ENCODE measurements at regions not wholly inside any gene's neighbourhood (a gene's known extent, or its start where the extent isn't known, plus 50 kb on each side); places are given as distances from the start of the nearest gene placed in this dataset.

DNA sequence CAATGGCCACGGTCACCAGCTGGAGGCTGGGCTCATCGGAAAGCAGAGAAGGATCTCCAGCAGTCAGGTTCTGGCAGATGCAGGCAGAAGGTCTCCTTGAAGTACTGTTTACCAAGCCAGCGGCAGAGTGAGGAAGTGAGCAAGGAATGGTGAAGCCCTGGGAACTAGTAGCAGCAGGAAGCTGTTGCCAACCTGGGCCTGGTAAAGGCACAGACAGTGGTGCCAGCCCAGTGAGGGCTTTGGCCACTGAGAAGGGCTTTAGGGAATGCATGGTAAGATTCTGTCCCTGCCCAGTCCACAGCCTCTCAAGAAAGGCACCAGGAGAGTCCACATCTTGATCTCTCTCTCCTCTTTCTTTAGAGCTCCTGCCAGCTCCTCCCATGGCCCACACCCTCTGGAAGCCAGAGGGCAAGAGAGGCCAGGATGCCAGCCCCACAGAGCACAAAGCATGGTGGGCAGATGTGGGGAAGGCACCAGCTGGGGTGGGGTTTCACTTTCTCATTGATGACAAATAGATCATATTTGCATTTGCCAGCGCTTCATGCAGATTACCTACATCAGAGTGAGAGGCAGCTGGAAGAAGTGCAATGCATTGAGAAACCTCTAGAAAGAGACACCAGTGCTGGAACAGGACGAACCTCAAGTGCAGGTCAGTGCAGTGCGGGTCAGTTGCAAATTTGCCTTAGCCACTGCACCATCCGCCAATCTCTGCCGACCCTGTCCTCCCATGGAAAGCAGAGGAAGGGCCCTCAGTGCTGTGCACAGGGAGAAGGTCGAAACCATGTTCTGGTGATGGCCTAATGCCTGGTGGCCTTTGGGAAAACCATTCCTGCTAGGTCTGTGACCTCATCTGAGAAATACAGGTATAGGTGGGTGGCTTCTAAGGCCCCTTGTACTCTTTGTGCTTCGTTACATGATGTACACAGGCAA, 667.8 kb upstream of the MKI67 start (continued):
- TF ChIP-seq, protein P1, sequence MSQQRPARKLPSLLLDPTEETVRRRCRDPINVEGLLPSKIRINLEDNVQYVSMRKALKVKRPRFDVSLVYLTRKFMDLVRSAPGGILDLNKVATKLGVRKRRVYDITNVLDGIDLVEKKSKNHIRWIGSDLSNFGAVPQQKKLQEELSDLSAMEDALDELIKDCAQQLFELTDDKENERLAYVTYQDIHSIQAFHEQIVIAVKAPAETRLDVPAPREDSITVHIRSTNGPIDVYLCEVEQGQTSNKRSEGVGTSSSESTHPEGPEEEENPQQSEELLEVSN (IDR thresholded peaks at IDR 0.05; ENCODE audit: borderline replicate concordance in 1 of 2, extremely low read depth in 1 of 2, insufficient read depth in 1 of 2, insufficient read length in 1 of 2, low read depth in 1 of 2, low read length in 1 of 2, poor library complexity in 1 of 2, severe bottlenecking in 1 of 2) = no peak
- no peak for TF ChIP-seq ZNF282 (CRISPR knock-in tag; IDR thresholded peaks at IDR 0.05)
- TF ChIP-seq, protein P2, sequence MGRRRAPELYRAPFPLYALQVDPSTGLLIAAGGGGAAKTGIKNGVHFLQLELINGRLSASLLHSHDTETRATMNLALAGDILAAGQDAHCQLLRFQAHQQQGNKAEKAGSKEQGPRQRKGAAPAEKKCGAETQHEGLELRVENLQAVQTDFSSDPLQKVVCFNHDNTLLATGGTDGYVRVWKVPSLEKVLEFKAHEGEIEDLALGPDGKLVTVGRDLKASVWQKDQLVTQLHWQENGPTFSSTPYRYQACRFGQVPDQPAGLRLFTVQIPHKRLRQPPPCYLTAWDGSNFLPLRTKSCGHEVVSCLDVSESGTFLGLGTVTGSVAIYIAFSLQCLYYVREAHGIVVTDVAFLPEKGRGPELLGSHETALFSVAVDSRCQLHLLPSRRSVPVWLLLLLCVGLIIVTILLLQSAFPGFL (CRISPR knock-in tag; IDR thresholded peaks at IDR 0.05) = no peak
- TF ChIP-seq PHB (CRISPR knock-in tag; IDR thresholded peaks at IDR 0.05) = no peak

DNA sequence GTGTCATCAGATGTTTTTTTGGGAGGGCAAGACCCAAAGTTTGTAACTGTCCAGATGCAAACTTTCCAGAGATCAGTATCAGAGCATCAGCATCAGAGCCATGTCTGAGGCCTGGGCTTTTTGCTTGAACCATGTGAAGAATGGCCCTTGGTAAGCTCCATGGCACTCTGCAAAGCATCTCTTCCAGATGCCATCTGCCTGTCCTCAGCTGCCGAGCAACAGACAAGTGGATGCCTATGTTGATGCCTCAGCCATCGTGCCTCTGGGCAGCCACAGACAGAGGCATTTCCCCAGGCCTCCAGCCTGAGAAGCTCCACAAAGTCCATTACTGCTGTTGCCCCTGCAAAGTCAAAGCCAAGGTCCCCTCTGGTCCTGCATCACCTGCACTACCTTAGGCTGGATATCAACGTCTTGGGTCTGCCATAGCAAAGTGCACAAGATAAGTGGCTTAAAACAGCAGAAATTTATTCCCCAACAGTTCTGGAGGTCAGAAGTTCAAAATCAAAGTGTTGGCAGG, 670.2 kb upstream of the MKI67 start:
- intact Hi-C loops (cut with micrococcal nuclease) (no loop called here), in situ Hi-C loops (cut with MboI) (no loop called here)
- Histone ChIP-seq H3K4me2 (ENCODE audit: insufficient read depth, low read length) (no peak overlapping the region), H3K9ac (ENCODE audit: insufficient read depth in 1 of 2, low read depth in 2 of 2, low read length in 2 of 2) (no peak overlapping the region), H3K9me3 (replicated peaks; ENCODE audit: control insufficient read depth, insufficient read depth, low read depth, low read length) (no peaks in the 10 kb centered on the region), H3K27ac (ENCODE audit: extremely low read depth, low read depth, low read length) (no peak overlapping the region), H3K27me3 (ENCODE audit: control insufficient read depth in 2 of 2, insufficient read depth in 2 of 2, low read length in 2 of 2) (peaks cover 0 to 9% of the 10 kb centered on the region in 2 experiments; a peak in 1 of 5 replicates), H3K9me1 (ENCODE audit: control insufficient read depth, insufficient read depth, low read length) (no peaks in the 10 kb centered on the region), H2AFZ (ENCODE audit: low read depth, low read length) (no peak overlapping the region), H3K4me3 (no peak overlapping the region), H3K79me2 (ENCODE audit: control insufficient read depth, insufficient read depth, low read length) (no peaks in the 10 kb centered on the region), H4K20me1 (replicated peaks; ENCODE audit: control insufficient read depth, insufficient read depth, low read length) (no peaks in the 10 kb centered on the region), H3K36me3 (ENCODE audit: control insufficient read depth, insufficient read depth, low read length) (no peaks in the 10 kb centered on the region), H3K4me1 (replicated peaks in 1 of 2; ENCODE audit: control insufficient read depth in 2 of 2, insufficient read depth in 2 of 2, low read length in 2 of 2) (no peaks in the 10 kb centered on the region)
- DNase-seq (ENCODE audit: extremely low read depth in 1 of 4, low spot score in 3 of 4) (no peak), ATAC-seq (no peak), FAIRE-seq (no peak)
- POLR2A ChIA-PET = interaction anchor here (0.8 kb wide), 1 partner anchor 18 kb away, joined by 3 read pairs; no protein-coding TSS in a partner anchor
- CTCF ChIA-PET (ENCODE audit: low intra/inter-chr PET ratio) = no interaction called here
- BruUV-seq (replicated peaks) = no TSS peak
- 0% methylated on average over 3 of the region's 3 CpGs for WGBS (ENCODE audit: insufficient coverage, low coverage, missing lambda C conversion rate)
- TF ChIP-seq NEUROD1 (IDR thresholded peaks at IDR 0.05; ENCODE audit: borderline replicate concordance, low read depth, low read length, partially characterized antibody) = no peak
- no peak for TF ChIP-seq ZC3H8 (IDR thresholded peaks at IDR 0.05)
- no peak for TF ChIP-seq CBX3 (IDR thresholded peaks at IDR 0.05; ENCODE audit: borderline replicate concordance in 1 of 2, low read length in 2 of 2)
- TF ChIP-seq, protein P3, sequence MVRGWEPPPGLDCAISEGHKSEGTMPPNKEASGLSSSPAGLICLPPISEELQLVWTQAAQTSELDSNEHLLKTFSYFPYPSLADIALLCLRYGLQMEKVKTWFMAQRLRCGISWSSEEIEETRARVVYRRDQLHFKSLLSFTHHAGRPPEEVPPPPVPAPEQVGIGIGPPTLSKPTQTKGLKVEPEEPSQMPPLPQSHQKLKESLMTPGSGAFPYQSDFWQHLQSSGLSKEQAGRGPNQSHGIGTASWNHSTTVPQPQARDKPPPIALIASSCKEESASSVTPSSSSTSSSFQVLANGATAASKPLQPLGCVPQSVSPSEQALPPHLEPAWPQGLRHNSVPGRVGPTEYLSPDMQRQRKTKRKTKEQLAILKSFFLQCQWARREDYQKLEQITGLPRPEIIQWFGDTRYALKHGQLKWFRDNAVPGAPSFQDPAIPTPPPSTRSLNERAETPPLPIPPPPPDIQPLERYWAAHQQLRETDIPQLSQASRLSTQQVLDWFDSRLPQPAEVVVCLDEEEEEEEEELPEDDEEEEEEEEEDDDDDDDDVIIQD (CRISPR knock-in tag; IDR thresholded peaks at IDR 0.05) = no peak
- TF ChIP-seq MXI1 (IDR thresholded peaks at IDR 0.05; ENCODE audit: low read depth, low read length) = no peak
- TF ChIP-seq TARDBP (IDR thresholded peaks at IDR 0.05) = no peak
- TF ChIP-seq, protein P4, sequence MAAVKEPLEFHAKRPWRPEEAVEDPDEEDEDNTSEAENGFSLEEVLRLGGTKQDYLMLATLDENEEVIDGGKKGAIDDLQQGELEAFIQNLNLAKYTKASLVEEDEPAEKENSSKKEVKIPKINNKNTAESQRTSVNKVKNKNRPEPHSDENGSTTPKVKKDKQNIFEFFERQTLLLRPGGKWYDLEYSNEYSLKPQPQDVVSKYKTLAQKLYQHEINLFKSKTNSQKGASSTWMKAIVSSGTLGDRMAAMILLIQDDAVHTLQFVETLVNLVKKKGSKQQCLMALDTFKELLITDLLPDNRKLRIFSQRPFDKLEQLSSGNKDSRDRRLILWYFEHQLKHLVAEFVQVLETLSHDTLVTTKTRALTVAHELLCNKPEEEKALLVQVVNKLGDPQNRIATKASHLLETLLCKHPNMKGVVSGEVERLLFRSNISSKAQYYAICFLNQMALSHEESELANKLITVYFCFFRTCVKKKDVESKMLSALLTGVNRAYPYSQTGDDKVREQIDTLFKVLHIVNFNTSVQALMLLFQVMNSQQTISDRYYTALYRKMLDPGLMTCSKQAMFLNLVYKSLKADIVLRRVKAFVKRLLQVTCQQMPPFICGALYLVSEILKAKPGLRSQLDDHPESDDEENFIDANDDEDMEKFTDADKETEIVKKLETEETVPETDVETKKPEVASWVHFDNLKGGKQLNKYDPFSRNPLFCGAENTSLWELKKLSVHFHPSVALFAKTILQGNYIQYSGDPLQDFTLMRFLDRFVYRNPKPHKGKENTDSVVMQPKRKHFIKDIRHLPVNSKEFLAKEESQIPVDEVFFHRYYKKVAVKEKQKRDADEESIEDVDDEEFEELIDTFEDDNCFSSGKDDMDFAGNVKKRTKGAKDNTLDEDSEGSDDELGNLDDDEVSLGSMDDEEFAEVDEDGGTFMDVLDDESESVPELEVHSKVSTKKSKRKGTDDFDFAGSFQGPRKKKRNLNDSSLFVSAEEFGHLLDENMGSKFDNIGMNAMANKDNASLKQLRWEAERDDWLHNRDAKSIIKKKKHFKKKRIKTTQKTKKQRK (IDR thresholded peaks at IDR 0.05; ENCODE audit: borderline replicate concordance, low read depth, low read length) = no peak

Data from K562 (cell line).